ENCODE measurements at regions not wholly inside any gene's neighbourhood (a gene's known extent, or its start where the extent isn't known, plus 50 kb on each side); places are given as distances from the start of the nearest gene placed in this dataset.

GRCh38 chr11:100631316-100631715 is 55.8 kb upstream of the ARHGAP42 start:
- H3K27me3 ChIP-seq (replicated peaks; ENCODE audit: insufficient read depth, low read depth, low read length, poor library complexity) = no peaks in the 10 kb centered on the region
- no TSS peak for BruUV-seq (replicated peaks)
- no peak overlapping the region for H3K4me3 ChIP-seq (ENCODE audit: low read depth, low read length, poor library complexity, severe bottlenecking)
- no peaks in the 10 kb centered on the region for H3K36me3 ChIP-seq (ENCODE audit: insufficient read depth, low read length, poor library complexity, severe bottlenecking)
- TF ChIP-seq CTCF (conservative IDR thresholded peaks at IDR 0.05; ENCODE audit: low read depth, low read length) (no peak), EZH2 (IDR thresholded peaks at IDR 0.05; ENCODE audit: borderline replicate concordance, low read depth, low read length, poor library complexity, severe bottlenecking) (no peak)
- CTCF ChIA-PET = no interaction called here
- POLR2A ChIA-PET (ENCODE audit: low non-redundant PET) = no interaction called here
- H3K27ac ChIP-seq (ENCODE audit: low read depth, low read length, poor library complexity, severe bottlenecking) = no peak overlapping the region
- intact Hi-C loops (cut with micrococcal nuclease; ENCODE audit: unreplicated experiment) = no loop called here
- H3K4me1 ChIP-seq (ENCODE audit: insufficient read depth, low read length, poor library complexity, severe bottlenecking) = peaks cover 7% of the 10 kb centered on the region
- H3K9me3 ChIP-seq (ENCODE audit: low read depth, low read length, poor library complexity, severe bottlenecking) = no peaks in the 10 kb centered on the region
- DNase-seq (ENCODE audit: low spot score) = no peak

GRCh38 chr11:100632941-100633452 is 54.1 kb upstream of the ARHGAP42 start:
- ChIA-PET CTCF (no interaction called here), POLR2A (ENCODE audit: low non-redundant PET) (no interaction called here)
- BruUV-seq (replicated peaks) = no TSS peak
- Histone ChIP-seq H3K27me3 (replicated peaks; ENCODE audit: insufficient read depth, low read depth, low read length, poor library complexity) (no peaks in the 10 kb centered on the region), H3K9me3 (ENCODE audit: low read depth, low read length, poor library complexity, severe bottlenecking) (no peaks in the 10 kb centered on the region), H3K4me1 (ENCODE audit: insufficient read depth, low read length, poor library complexity, severe bottlenecking) (peaks cover 7% of the 10 kb centered on the region), H3K36me3 (ENCODE audit: insufficient read depth, low read length, poor library complexity, severe bottlenecking) (no peaks in the 10 kb centered on the region), H3K4me3 (ENCODE audit: low read depth, low read length, poor library complexity, severe bottlenecking) (no peak overlapping the region), H3K27ac (ENCODE audit: low read depth, low read length, poor library complexity, severe bottlenecking) (no peak overlapping the region)
- TF ChIP-seq CTCF (conservative IDR thresholded peaks at IDR 0.05; ENCODE audit: low read depth, low read length) (no peak), EZH2 (IDR thresholded peaks at IDR 0.05; ENCODE audit: borderline replicate concordance, low read depth, low read length, poor library complexity, severe bottlenecking) (no peak)
- DNase-seq (ENCODE audit: low spot score) = peak; percentile 46
- intact Hi-C loops (cut with micrococcal nuclease; ENCODE audit: unreplicated experiment) = no loop called here

- CTCF ChIA-PET = no interaction called here
- H3K9me3 ChIP-seq (ENCODE audit: low read depth, low read length, poor library complexity, severe bottlenecking) = no peaks in the 10 kb centered on the region
- DNase-seq (ENCODE audit: low spot score) = no peak
- BruUV-seq (replicated peaks) = no TSS peak
- no peak for TF ChIP-seq EZH2 (IDR thresholded peaks at IDR 0.05; ENCODE audit: borderline replicate concordance, low read depth, low read length, poor library complexity, severe bottlenecking)
- TF ChIP-seq CTCF (conservative IDR thresholded peaks at IDR 0.05; ENCODE audit: low read depth, low read length) = no peak
- no peak overlapping the region for H3K4me3 ChIP-seq (ENCODE audit: low read depth, low read length, poor library complexity, severe bottlenecking)
- no peak overlapping the region for H3K27ac ChIP-seq (ENCODE audit: low read depth, low read length, poor library complexity, severe bottlenecking)
- POLR2A ChIA-PET (ENCODE audit: low non-redundant PET) = no interaction called here
- no peaks in the 10 kb centered on the region for H3K27me3 ChIP-seq (replicated peaks; ENCODE audit: insufficient read depth, low read depth, low read length, poor library complexity)
- intact Hi-C loops (cut with micrococcal nuclease; ENCODE audit: unreplicated experiment) = no loop called here
- H3K4me1 ChIP-seq (ENCODE audit: insufficient read depth, low read length, poor library complexity, severe bottlenecking) = peaks cover 7% of the 10 kb centered on the region
- H3K36me3 ChIP-seq (ENCODE audit: insufficient read depth, low read length, poor library complexity, severe bottlenecking) = no peaks in the 10 kb centered on the region
Measured at GRCh38 chr11:100635194-100635593, 51.9 kb upstream of the ARHGAP42 start.

All from A673 (cell line).